ENCODE measurements at regions not wholly inside any gene's neighbourhood (a gene's known extent, or its start where the extent isn't known, plus 50 kb on each side); places are given as distances from the start of the nearest gene placed in this dataset.
A peak's percentile ranks its signal among the peaks of the same experiment; 100 is the strongest.

DNA sequence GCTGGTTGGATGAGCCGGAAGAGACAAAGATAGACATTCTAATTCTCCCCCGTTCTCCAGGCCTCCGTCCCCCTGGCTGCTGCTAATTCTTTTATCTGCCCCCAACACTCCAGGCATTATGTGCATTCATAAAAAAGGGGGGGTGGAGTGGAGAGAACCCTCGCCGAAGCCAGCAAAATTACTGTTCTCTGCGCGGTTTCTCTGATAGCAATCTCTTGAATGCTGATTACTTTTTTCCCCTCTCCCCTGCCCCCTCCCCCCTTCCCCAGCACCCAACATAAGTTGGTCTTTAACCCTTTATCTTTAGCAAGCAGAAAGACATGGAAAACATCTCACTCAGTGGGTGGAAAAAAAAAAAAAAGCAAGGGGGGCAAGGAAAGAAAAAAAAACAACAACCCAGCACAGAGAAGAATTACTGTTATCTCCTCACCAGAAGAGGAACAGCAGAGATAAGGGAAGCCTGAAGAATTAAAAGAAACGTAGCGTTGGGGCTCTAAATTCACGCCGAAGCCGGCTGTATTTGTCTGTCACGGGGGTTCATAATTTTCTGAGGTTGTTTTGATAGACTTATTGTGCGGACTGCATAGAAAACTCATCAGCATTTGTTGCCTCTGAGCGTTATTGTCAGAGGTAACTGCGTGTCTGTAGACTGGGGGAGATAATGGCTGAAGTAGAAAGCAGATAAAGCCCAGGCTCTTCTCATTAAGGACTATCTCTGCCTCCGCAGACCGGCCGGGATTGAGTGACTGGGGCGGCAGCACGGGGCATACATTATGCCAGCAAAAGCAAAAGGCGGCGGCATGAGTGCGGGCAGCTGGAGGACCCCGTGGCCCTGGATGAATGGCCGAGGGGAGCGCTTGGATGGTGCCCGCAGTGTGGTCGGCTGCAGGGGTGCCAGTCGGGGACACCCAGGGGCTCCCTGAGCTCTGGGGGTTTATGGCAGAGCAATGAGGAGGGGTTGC lies 126.9 kb downstream of the MRM1 start:
- DNase-seq (ENCODE audit: low read depth in 2 of 2) = peak in 1 of 2 donors; percentile 16

- DNase-seq (ENCODE audit: low read depth in 2 of 2) = no peak
Observed at GRCh38 chr17:36730095-36730808, 128.9 kb downstream of the MRM1 start.

- no peak for DNase-seq (ENCODE audit: low read depth in 2 of 2)
Observed at GRCh38 chr17:36730857-36731490, 129.6 kb downstream of the MRM1 start.

DNA sequence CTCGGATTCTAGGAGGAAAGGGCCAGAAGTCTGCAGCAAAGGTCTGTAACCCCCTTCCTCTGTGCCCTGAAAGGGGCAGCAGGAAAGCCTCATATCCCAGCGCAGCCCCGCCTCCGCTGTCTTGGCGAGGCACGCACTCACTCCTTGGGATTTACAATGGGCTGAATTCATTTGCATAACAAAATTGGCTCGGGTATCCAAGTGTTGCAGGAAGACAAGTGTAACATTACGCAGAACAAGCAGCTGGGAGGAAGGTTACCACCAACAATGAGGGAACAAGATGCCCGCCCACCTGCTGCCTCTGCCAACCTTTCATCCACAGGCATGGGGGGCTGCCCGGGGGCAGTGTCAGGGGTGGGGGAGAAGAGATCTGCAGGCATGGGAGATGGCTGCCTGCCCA lies 130.4 kb downstream of the MRM1 start:
- no peak for DNase-seq (ENCODE audit: low read depth in 2 of 2)

- DNase-seq (ENCODE audit: low read depth in 2 of 2) = no peak
Observed at GRCh38 chr17:36732351-36732750, 131.0 kb downstream of the MRM1 start.

GRCh38 chr17:36736201-36737156 lies 135.1 kb downstream of the MRM1 start:
- DNase-seq (ENCODE audit: low read depth in 2 of 2) = no peak

DNA sequence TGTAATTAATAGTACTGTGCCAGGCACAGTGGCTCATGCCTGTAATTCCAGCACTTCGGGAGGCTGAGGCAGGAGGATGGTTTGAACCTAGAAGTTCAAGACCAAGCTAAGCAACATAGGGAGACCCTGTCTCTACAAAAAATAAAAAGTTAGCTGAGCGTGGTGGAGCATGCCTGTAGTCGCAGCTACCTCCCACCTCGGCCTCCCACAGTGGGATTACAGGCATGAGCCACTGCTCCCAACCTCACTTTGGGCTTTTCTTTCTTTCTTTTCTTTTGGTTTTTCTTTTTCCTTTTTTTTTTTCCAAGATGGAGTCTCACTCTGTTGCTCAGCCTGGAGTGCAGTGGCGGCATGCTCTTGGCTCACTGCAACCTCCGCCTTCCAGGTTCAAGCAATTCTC lies 137.8 kb downstream of the MRM1 start:
- no peak for DNase-seq (ENCODE audit: low read depth in 2 of 2)

- DNase-seq (ENCODE audit: low read depth in 2 of 2) = no peak
Observed at GRCh38 chr17:36740157-36740556, 138.8 kb downstream of the MRM1 start.

- no peak for DNase-seq (ENCODE audit: low read depth in 2 of 2)
Observed at GRCh38 chr17:36741019-36741902, 139.9 kb downstream of the MRM1 start.

GRCh38 chr17:36742267-36743000 lies 141.1 kb downstream of the MRM1 start:
- DNase-seq (ENCODE audit: low read depth in 2 of 2) = no peak

DNA sequence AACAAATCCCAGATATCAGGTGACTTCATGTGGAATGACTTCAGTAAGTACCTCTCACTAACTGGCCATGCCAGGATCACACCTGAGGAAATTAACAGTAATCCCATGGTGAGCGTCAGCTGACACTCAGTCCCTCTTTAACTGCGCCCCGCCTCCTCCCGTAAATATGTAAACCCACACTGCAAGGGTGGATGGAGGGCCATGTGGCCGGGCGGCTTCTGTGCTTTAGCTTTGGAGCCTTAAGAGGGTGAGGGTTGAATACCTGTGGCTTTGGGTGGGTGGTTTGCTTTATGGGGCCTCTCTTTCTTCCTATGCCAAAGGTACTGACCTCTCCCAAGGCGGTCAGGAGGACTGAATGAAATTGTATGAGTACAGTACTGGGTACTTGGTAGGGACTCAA lies 141.7 kb downstream of the MRM1 start:
- no peak for DNase-seq (ENCODE audit: low read depth in 2 of 2)

- no peak for DNase-seq (ENCODE audit: low read depth in 2 of 2)
Observed at GRCh38 chr17:36746381-36747053, 145.1 kb downstream of the MRM1 start.

- DNase-seq (ENCODE audit: low read depth in 2 of 2) = no peak
Observed at GRCh38 chr17:36747861-36748260, 146.5 kb downstream of the MRM1 start.

- no peak for DNase-seq (ENCODE audit: low read depth in 2 of 2)
Observed at GRCh38 chr17:36748272-36748671, 146.9 kb downstream of the MRM1 start.

- no peak for DNase-seq (ENCODE audit: low read depth in 2 of 2)
Observed at GRCh38 chr17:36749493-36749892, 148.1 kb downstream of the MRM1 start.

DNA sequence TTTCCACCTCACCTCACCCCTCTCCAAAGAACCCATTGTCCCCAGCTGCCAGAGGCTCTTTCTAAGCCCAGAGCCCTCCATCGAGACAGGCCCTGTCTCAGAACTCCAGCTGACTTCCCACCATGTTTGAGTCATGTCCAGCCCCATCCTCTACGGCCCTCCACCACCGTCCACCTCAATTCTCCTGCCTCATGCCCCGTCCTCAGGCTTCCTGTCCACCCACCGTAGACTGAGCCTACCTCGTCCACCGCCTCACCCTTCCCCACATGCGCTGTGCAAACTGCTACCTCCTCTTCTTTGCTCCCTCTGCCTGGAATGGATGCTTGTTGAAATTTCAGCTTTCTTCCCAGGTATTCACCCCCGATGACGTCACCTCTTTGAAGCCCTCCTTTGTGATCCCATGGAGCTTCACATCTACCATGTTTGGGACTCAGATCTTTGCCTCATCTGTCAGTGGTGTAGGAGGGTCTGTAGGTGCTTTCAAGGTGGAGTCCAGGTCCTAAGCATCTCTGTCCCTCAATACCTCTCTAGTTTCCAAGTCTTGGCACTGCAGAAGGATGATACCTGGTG lies 149.0 kb downstream of the MRM1 start:
- no peak for DNase-seq (ENCODE audit: low read depth in 2 of 2)

GRCh38 chr17:36752096-36752888 lies 150.9 kb downstream of the MRM1 start:
- DNase-seq (ENCODE audit: low read depth in 2 of 2) = no peak

DNA sequence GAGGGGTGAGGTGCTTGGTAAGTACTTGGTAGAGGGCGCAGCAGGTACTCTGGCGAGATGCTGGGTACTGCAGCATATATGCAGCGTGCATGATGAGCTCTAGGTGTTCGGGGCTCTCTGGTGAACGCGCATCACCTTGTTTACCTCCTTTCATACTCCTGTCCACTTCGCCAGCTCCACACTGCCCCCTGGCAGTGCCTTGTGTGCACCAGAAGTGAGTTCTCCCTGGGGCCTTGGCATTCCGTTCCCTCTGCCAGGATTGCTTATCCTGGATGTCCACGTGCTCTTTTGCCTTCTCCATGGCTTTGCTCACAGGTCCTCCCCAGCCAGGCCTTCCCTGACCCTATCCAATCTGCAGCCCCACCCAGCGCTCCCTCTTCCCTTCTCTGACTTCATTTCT lies 154.2 kb downstream of the MRM1 start:
- DNase-seq (ENCODE audit: low read depth in 2 of 2) = peak in 1 of 2 donors; percentile 2
